ENCODE measurements at regions not wholly inside any gene's neighbourhood (a gene's known extent, or its start where the extent isn't known, plus 50 kb on each side); places are given as distances from the start of the nearest gene placed in this dataset.
"Not testable (repeated sequence)": the region's sequence is repeated elsewhere in the genome, so short reads cannot be mapped to it uniquely, and the experiment has no call there.

- H2AFZ ChIP-seq; H3K9ac ChIP-seq; H3K27me3 ChIP-seq (replicated peaks; ENCODE audit: insufficient read depth); H3K27ac ChIP-seq; DNase-seq; H3K4me3 ChIP-seq; H3K36me3 ChIP-seq (ENCODE audit: low read depth); H3F3A ChIP-seq (ENCODE audit: insufficient read depth); H4K20me1 ChIP-seq (ENCODE audit: insufficient read depth); H3K9me3 ChIP-seq (ENCODE audit: low read depth); H3K4me2 ChIP-seq (ENCODE audit: unreplicated experiment); H3K79me2 ChIP-seq (ENCODE audit: insufficient read depth); H3K4me1 ChIP-seq (ENCODE audit: insufficient read depth); in situ Hi-C loops (cut with MboI); H3K9me2 ChIP-seq (ENCODE audit: insufficient read depth): not testable (repeated sequence)
- 29 to 44% methylated on average over 6 to 12 of the region's 23 CpGs for WGBS, 2 experiments (ENCODE audit: low coverage in 1 of 2, low lambda C conversion rate in 2 of 2, missing lambda C conversion rate in 2 of 2)
These were observed 68.2 kb upstream of the SPDYE9 start for GRCh38 chr7:73153921-73154585.

DNA sequence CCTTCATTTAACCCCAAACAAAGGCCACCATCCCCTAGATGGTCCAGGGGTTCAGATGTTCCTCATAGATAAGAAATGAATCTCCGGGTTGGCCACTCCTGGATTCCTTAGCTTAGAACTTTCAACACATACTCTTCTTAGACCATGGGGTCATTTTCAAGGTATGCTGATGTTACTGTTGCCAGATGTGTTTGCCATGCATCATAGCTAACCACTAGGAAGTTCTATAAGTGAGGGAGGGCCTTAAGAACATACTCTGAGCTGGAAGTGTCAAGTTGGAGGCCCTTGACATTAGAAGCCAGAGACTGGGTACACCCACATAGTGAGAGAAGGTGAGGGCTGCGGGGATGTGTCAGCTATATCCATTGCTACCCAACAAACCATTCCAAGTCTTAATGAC is 62.7 kb upstream of the SPDYE9 start:
- DNase-seq; in situ Hi-C loops (cut with MboI); H3K4me1 ChIP-seq (ENCODE audit: insufficient read depth); H3K27me3 ChIP-seq (replicated peaks; ENCODE audit: insufficient read depth); H3K4me2 ChIP-seq (ENCODE audit: unreplicated experiment); H3K27ac ChIP-seq; H3K79me2 ChIP-seq (ENCODE audit: insufficient read depth); H3K9ac ChIP-seq; H3K36me3 ChIP-seq (ENCODE audit: low read depth); H2AFZ ChIP-seq; H3K4me3 ChIP-seq; H3K9me2 ChIP-seq (ENCODE audit: insufficient read depth); H4K20me1 ChIP-seq (ENCODE audit: insufficient read depth); H3F3A ChIP-seq (ENCODE audit: insufficient read depth); H3K9me3 ChIP-seq (ENCODE audit: low read depth): not testable (repeated sequence)
- WGBS, 2 experiments (ENCODE audit: low coverage in 1 of 2, low lambda C conversion rate in 2 of 2, missing lambda C conversion rate in 2 of 2): no CpG with 5 or more reads among the region's 2 CpGs

DNA sequence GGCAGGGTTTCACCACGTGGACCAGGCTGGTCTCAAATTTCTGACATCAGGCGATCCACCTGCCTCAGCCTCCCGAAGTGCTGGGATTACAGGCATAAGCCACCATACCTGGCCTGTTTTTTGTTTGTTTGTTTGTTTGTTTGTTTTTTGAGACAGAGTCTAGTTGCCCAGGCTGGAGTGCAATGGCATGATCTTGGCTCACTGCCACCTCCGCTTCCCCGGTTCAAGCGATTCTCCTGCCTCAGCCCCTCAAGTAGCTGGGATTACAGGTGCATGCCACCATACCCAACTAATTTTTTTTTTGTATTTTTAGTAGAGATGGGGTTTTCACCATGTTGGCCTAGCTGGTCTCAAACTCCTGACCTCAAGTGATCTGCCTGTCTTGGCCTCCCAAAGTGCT is 61.8 kb upstream of the SPDYE9 start:
- 92 to 100% methylated on average over 4 to 5 of the region's 6 CpGs for WGBS, 2 experiments (ENCODE audit: low coverage in 1 of 2, low lambda C conversion rate in 2 of 2, missing lambda C conversion rate in 2 of 2)
- H3K79me2 ChIP-seq (ENCODE audit: insufficient read depth); H2AFZ ChIP-seq; H3K4me2 ChIP-seq (ENCODE audit: unreplicated experiment); H3K27ac ChIP-seq; H3K4me3 ChIP-seq; H3K36me3 ChIP-seq (ENCODE audit: low read depth); H3K9ac ChIP-seq; H3F3A ChIP-seq (ENCODE audit: insufficient read depth); H4K20me1 ChIP-seq (ENCODE audit: insufficient read depth); H3K9me2 ChIP-seq (ENCODE audit: insufficient read depth); in situ Hi-C loops (cut with MboI); H3K27me3 ChIP-seq (replicated peaks; ENCODE audit: insufficient read depth); H3K9me3 ChIP-seq (ENCODE audit: low read depth); H3K4me1 ChIP-seq (ENCODE audit: insufficient read depth); DNase-seq: not testable (repeated sequence)

DNA sequence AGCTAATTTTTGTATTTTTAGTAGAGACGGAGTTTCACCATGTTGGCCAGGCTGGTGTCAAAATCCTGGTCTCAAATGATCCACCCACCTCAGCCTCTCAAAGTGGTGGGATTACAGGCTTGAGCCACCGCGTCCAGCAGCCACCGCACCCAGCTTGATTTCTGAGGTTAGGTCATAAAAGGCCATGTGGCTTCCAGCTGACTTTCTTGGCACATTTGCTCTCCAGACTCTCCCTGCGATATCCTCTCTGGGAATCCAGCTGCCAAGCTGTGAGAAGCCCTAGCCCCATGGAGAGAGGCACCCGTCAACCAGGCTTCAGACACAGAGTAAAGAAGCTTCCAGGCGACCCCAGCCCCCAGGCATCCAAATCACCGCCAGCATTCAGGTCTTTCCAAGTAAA is 58.2 kb upstream of the SPDYE9 start:
- in situ Hi-C loops (cut with MboI): not testable (repeated sequence)
- WGBS, 2 experiments (ENCODE audit: low coverage in 1 of 2, low lambda C conversion rate in 2 of 2, missing lambda C conversion rate in 2 of 2): 43 to 50% methylated on average over 2 to 4 of the region's 8 CpGs

DNA sequence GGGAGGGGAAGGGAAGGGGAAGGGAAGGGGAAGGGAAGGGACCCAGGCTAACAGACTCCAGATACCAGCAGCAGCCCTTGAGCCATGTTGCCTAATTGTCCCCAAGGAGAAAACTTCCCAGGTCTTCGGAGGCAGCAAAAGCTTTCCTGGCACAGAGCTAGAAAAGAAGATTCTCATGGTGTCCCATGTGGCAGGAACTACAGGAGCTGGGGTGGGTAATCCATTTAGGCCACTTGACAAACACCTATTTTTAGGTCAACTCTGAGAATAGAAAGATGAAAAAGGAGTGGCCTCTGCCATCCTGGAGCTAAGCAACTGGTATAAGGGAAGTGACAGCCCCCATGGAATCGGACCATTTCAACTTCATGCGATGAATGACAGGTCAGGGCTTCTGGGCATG is 52.1 kb upstream of the SPDYE9 start:
- H3K4me1 ChIP-seq (ENCODE audit: insufficient read depth); H3K9ac ChIP-seq; H3K79me2 ChIP-seq (ENCODE audit: insufficient read depth); H3K9me3 ChIP-seq (ENCODE audit: low read depth); DNase-seq; H3K4me2 ChIP-seq (ENCODE audit: unreplicated experiment); H2AFZ ChIP-seq; H3K4me3 ChIP-seq; H3F3A ChIP-seq (ENCODE audit: insufficient read depth); H3K27ac ChIP-seq; H3K36me3 ChIP-seq (ENCODE audit: low read depth); H3K27me3 ChIP-seq (replicated peaks; ENCODE audit: insufficient read depth); H3K9me2 ChIP-seq (ENCODE audit: insufficient read depth); H4K20me1 ChIP-seq (ENCODE audit: insufficient read depth); in situ Hi-C loops (cut with MboI): not testable (repeated sequence)
- WGBS, 2 experiments (ENCODE audit: low coverage in 1 of 2, low lambda C conversion rate in 2 of 2, missing lambda C conversion rate in 2 of 2): 54 to 70% methylated on average over 1 to 2 of the region's 3 CpGs

More for the DNA sequence above, 58.2 kb upstream of the SPDYE9 start:
- H3K4me2 ChIP-seq (ENCODE audit: unreplicated experiment); H4K20me1 ChIP-seq (ENCODE audit: insufficient read depth); H3K9ac ChIP-seq; H3K27me3 ChIP-seq (replicated peaks; ENCODE audit: insufficient read depth); H3F3A ChIP-seq (ENCODE audit: insufficient read depth); DNase-seq; H3K27ac ChIP-seq; H3K79me2 ChIP-seq (ENCODE audit: insufficient read depth); H3K36me3 ChIP-seq (ENCODE audit: low read depth); H3K9me3 ChIP-seq (ENCODE audit: low read depth); H3K9me2 ChIP-seq (ENCODE audit: insufficient read depth); H2AFZ ChIP-seq; H3K4me3 ChIP-seq; H3K4me1 ChIP-seq (ENCODE audit: insufficient read depth): not testable (repeated sequence)

Measured in GM23248 (cell line).